ENCODE measurements at regions not wholly inside any gene's neighbourhood (a gene's known extent, or its start where the extent isn't known, plus 50 kb on each side); places are given as distances from the start of the nearest gene placed in this dataset.

GRCh38 chr16:8476824-8477223, 113.5 kb downstream of the TMEM114 start:
- TF ChIP-seq, protein P1, sequence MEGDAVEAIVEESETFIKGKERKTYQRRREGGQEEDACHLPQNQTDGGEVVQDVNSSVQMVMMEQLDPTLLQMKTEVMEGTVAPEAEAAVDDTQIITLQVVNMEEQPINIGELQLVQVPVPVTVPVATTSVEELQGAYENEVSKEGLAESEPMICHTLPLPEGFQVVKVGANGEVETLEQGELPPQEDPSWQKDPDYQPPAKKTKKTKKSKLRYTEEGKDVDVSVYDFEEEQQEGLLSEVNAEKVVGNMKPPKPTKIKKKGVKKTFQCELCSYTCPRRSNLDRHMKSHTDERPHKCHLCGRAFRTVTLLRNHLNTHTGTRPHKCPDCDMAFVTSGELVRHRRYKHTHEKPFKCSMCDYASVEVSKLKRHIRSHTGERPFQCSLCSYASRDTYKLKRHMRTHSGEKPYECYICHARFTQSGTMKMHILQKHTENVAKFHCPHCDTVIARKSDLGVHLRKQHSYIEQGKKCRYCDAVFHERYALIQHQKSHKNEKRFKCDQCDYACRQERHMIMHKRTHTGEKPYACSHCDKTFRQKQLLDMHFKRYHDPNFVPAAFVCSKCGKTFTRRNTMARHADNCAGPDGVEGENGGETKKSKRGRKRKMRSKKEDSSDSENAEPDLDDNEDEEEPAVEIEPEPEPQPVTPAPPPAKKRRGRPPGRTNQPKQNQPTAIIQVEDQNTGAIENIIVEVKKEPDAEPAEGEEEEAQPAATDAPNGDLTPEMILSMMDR (conservative IDR thresholded peaks at IDR 0.05; ENCODE audit: low read depth in 2 of 2): no peak
- TF ChIP-seq EZH2 (IDR thresholded peaks at IDR 0.05; ENCODE audit: low read depth, unreplicated experiment) (no peak), POLR2AphosphoS5 (IDR thresholded peaks at IDR 0.05; ENCODE audit: low read depth) (no peak), EZH2phosphoT487 (IDR thresholded peaks at IDR 0.05; ENCODE audit: unreplicated experiment) (no peak), NANOG (IDR thresholded peaks at IDR 0.05; ENCODE audit: borderline replicate concordance) (no peak), STAT1 (IDR thresholded peaks at IDR 0.05; ENCODE audit: unreplicated experiment) (no peak), CREB1 (CRISPR knock-in tag; IDR thresholded peaks at IDR 0.05; ENCODE audit: low read depth) (no peak), ZNF331 (CRISPR knock-in tag; IDR thresholded peaks at IDR 0.05; ENCODE audit: low read depth) (no peak)
- TF ChIP-seq, protein P2, sequence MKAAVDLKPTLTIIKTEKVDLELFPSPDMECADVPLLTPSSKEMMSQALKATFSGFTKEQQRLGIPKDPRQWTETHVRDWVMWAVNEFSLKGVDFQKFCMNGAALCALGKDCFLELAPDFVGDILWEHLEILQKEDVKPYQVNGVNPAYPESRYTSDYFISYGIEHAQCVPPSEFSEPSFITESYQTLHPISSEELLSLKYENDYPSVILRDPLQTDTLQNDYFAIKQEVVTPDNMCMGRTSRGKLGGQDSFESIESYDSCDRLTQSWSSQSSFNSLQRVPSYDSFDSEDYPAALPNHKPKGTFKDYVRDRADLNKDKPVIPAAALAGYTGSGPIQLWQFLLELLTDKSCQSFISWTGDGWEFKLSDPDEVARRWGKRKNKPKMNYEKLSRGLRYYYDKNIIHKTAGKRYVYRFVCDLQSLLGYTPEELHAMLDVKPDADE (IDR thresholded peaks at IDR 0.05): no peak
- TF ChIP-seq, protein P3, sequence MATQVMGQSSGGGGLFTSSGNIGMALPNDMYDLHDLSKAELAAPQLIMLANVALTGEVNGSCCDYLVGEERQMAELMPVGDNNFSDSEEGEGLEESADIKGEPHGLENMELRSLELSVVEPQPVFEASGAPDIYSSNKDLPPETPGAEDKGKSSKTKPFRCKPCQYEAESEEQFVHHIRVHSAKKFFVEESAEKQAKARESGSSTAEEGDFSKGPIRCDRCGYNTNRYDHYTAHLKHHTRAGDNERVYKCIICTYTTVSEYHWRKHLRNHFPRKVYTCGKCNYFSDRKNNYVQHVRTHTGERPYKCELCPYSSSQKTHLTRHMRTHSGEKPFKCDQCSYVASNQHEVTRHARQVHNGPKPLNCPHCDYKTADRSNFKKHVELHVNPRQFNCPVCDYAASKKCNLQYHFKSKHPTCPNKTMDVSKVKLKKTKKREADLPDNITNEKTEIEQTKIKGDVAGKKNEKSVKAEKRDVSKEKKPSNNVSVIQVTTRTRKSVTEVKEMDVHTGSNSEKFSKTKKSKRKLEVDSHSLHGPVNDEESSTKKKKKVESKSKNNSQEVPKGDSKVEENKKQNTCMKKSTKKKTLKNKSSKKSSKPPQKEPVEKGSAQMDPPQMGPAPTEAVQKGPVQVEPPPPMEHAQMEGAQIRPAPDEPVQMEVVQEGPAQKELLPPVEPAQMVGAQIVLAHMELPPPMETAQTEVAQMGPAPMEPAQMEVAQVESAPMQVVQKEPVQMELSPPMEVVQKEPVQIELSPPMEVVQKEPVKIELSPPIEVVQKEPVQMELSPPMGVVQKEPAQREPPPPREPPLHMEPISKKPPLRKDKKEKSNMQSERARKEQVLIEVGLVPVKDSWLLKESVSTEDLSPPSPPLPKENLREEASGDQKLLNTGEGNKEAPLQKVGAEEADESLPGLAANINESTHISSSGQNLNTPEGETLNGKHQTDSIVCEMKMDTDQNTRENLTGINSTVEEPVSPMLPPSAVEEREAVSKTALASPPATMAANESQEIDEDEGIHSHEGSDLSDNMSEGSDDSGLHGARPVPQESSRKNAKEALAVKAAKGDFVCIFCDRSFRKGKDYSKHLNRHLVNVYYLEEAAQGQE (IDR thresholded peaks at IDR 0.05; ENCODE audit: unreplicated experiment): no peak

Data from GM23338 (cell line).